Right lobe of liver (tissue), 6 donors: ENCODE measurements at regions not wholly inside any gene's neighbourhood (a gene's known extent, or its start where the extent isn't known, plus 50 kb on each side); places are given as distances from the start of the nearest gene placed in this dataset.
"Not testable (repeated sequence)": the region's sequence is repeated elsewhere in the genome, so short reads cannot be mapped to it uniquely, and the experiment has no call there.

ENCODE experiments used
- ATAC-seq, 4 donors: fragments of 200-7000 bp; cut with Tn5 transposase; one replicate each; pipeline ENCODE4 v1.9.1; 2020; ENCODE audit warnings: mild to moderate bottlenecking in 4 of 4, moderate library complexity in 4 of 4
- DNase-seq, 3 donors: peaks; one replicate each; pipeline ENCODE4 v3.0.0-alpha.2; 2020
- H3K27ac ChIP-seq, 3 donors: fragments of 200-600 bp; one replicate each; pipeline ENCODE4 v1.8.0; 2022
- H3K27me3 ChIP-seq, 2 donors: fragments of 200-600 bp; one replicate each; pipeline ENCODE4 v1.8.0; 2022
- H3K36me3 ChIP-seq, 4 donors: fragments of 200-600 bp; sonication (generic) in 1 of 4; one replicate each; pipeline versions ENCODE4 v1.5.1 to v1.8.0; 2017 to 2022; ENCODE audit warnings: control low read depth in 1 of 4
- H3K4me1 ChIP-seq, 4 donors: fragments of 200-600 bp; sonication (generic) in 1 of 4; one replicate each; pipeline versions ENCODE4 v1.5.1 to v1.8.0; 2017 to 2022; ENCODE audit warnings: control low read depth in 1 of 4
- H3K4me3 ChIP-seq, 3 donors: fragments of 200-600 bp; one replicate each; pipeline ENCODE4 v1.8.0; 2022
- H3K9me3 ChIP-seq, 4 donors: fragments of 200-600 bp; sonication (generic) in 1 of 4; one replicate each; pipeline versions ENCODE4 v1.5.1 to v1.8.0; 2017 to 2022; ENCODE audit warnings: control low read depth in 1 of 4
- CTCF ChIP-seq, 4 donors: fragments of 200-600 bp in 3 of 4; fragments of 450-650 bp in 1 of 4; IDR thresholded peaks; one replicate each; pipeline versions ENCODE4 v1.5.1 to v1.8.0; 2016 to 2022; ENCODE audit warnings: antibody characterized with exemption in 4 of 4, mild to moderate bottlenecking in 2 of 4
- POLR2A ChIP-seq: fragments of 450-650 bp; IDR thresholded peaks from one replicate; pipeline ENCODE4 v1.6.1; 2017; ENCODE audit warnings: antibody characterized with exemption, mild to moderate bottlenecking
- WGBS: methylation state at CpG from one replicate; pipeline ENCODE4 v1.1.6; 2018; ENCODE audit warnings: low coverage, low lambda C conversion rate; ENCODE audit not compliant: insufficient coverage; ENCODE audit errors: missing lambda C conversion rate; 5-methylcytosine and 5-hydroxymethylcytosine counted together
- intact Hi-C, 2 donors: fragments of 100-400 bp; cut with DNase I; formaldehyde crosslinking; loops; one replicate each; pipeline versions ENCODE4 v1.11.2 to v1.14.1; 2022
- donor health status: DM: no; HTN: yes; CAD: no.
- donor health status: DM: no; HTN: no; CAD: no.
- donor health status: DM: no; HTN: no; CAD: no.
- donor health status: DM: no; HTN: yes; CAD: no.
- donor health status: DM: no; HTN: yes; CAD: no.

DNA sequence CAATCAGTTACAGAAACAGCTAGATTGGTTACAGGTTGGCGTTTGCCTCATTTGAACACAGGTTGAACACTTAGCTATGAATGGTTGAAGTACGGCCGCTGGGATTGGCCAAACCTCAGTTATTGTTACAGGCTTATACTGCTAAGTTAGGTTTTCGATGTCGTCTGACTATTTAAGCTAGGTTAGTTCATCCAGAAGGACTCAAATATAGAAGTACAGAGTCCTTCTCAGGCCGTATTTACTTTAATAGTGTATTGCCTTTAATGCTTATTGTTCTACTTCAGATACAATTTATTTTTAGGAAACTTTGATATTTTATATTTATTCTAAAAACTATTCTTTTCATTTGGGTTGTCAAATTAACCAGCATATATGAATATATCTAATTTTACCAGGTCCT, 334.7 kb downstream of the FAT4 start:
- Histone ChIP-seq H3K4me3 (no peak overlapping the region), H3K4me1 (no peaks in the 10 kb centered on the region), H3K27me3 (no peaks in the 10 kb centered on the region), H3K27ac (no peak overlapping the region), H3K9me3 (no peaks in the 10 kb centered on the region), H3K36me3 (no peaks in the 10 kb centered on the region)
- DNase-seq (no peak), ATAC-seq (no peak)
- 82% methylated on average over 5 of the region's 6 CpGs for WGBS
- intact Hi-C loops: no loop called here
- TF ChIP-seq POLR2A (no peak), CTCF (IDR thresholded peaks at IDR 0.05) (no peak)

- TF ChIP-seq POLR2A (no peak), CTCF (IDR thresholded peaks at IDR 0.05) (no peak)
- Histone ChIP-seq H3K27me3 (no peaks in the 10 kb centered on the region), H3K9me3 (no peaks in the 10 kb centered on the region), H3K36me3 (no peaks in the 10 kb centered on the region), H3K27ac (no peak overlapping the region), H3K4me1 (no peaks in the 10 kb centered on the region), H3K4me3 (no peak overlapping the region)
- no peak for ATAC-seq
- intact Hi-C loops: no loop called here
- no peak for DNase-seq
Observed at GRCh38 chr4:125650557-125650956, 335.8 kb downstream of the FAT4 start.

DNA sequence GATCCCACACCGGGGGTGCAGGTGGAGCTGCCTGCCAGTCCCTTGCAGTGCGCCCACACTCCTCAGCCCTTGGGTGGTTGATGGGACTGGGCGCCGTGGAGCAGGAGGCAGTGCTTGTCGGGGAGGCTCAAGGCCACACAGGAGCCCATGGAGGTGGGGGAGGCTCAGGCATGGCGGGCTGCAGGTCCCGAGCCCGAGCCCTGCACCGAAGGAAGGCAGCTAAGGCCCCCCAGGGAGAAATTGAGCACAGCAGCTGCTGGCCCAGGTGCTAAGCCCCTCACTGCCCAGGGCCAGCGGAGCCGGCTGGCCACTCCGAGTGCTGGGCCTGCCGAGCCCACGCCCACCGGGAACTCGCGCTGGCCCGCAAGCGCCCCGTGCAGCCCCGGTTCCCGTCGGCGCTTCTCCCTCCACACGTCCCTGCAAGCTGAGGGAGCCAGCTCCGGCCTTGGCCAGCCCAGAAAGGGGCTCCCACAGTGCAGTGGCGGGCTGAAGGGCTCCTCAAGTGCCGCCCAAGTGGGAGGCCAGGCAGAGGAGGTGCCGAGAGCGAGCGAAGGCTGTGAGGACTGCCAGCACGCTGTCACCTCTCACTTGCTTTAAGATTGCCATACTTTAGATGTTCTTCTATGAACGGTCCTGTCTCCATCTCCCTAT, 337.1 kb downstream of the FAT4 start:
- H3K27ac ChIP-seq, H3K4me3 ChIP-seq, intact Hi-C loops, ATAC-seq, H3K4me1 ChIP-seq, H3K9me3 ChIP-seq, H3K36me3 ChIP-seq, H3K27me3 ChIP-seq: not testable (repeated sequence)
- 100% methylated on average over 1 of the region's 33 CpGs for WGBS
- DNase-seq: peak in 1 of 3 donors; percentile 35

DNA sequence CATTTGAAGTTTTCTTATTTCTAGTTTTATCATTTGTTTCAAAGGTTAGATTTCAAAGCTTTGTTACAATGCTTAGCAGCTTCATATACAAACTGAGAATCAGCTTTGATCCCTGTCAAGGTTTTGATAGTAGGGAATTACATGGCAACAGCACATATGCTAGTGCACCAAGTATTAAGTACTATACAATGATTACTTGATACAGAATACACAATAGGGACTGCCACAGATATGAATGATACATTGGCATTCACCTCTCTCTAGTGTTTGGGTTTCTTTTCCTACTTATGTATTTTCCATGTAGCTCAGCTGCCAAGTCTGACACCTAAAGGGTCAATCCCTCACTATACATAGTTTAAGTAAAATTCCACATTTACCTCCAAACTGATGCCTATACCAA, 344.0 kb downstream of the FAT4 start:
- Histone ChIP-seq H3K27ac (no peak overlapping the region), H3K4me1 (no peaks in the 10 kb centered on the region), H3K4me3 (no peak overlapping the region), H3K9me3 (no peaks in the 10 kb centered on the region), H3K36me3 (no peaks in the 10 kb centered on the region), H3K27me3 (no peaks in the 10 kb centered on the region)
- intact Hi-C loops: no loop called here
- no peak for ATAC-seq
- DNase-seq: no peak
- TF ChIP-seq POLR2A: no peak
- TF ChIP-seq CTCF (IDR thresholded peaks at IDR 0.05): no peak

DNA sequence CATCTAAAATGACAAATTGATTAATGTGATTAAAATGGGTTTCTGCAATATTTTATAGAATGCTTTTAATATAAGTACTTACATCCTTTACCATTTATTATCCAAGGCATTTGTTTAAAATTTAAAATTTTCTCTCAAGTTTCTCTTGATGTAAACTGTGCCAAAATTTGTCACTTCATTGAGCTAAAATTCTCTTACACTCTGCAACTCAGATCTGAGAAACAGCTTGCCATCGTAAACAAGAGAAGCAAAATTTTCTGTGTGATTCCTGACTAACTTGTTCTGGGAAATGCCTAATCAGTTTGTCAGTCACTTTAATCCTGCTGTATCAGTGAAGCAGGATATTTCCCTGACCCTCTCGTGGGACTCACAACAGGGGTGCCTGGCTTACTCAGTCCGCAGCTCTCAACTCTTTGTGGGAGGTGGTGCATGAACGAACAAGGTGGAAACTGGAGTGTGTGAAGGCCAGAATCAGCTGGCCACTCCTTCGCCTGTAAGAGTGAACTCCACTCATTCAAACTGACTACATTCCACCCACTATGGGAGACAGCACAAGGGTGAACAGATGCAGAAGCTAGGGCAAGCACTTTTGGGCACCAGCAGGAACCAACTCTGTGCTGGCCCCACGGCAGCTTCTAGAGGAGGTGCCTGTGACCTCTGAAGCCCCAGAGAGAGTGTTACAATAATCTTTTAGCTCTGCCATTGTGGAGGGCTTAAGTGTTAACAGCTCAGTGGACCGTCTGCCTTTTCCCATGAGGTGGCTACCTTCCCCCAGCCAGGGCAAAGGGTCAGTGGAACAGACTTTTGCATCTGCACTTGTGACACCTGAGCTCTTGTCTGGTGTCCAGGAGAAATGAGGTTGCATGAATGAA, 349.4 kb downstream of the FAT4 start:
- Histone ChIP-seq H3K9me3 (no peaks in the 10 kb centered on the region), H3K36me3 (no peaks in the 10 kb centered on the region), H3K4me1 (no peaks in the 10 kb centered on the region), H3K27ac (no peak overlapping the region), H3K27me3 (no peaks in the 10 kb centered on the region), H3K4me3 (no peak overlapping the region)
- WGBS: 55% methylated on average over 3 of the region's 7 CpGs
- intact Hi-C loops: no loop called here
- no peak for ATAC-seq
- no peak for DNase-seq
- TF ChIP-seq POLR2A (no peak), CTCF (IDR thresholded peaks at IDR 0.05) (no peak)
